ENCODE measurements at regions not wholly inside any gene's neighbourhood (a gene's known extent, or its start where the extent isn't known, plus 50 kb on each side); places are given as distances from the start of the nearest gene placed in this dataset.
"Not testable (repeated sequence)": the region's sequence is repeated elsewhere in the genome, so short reads cannot be mapped to it uniquely, and the experiment has no call there.

GRCh38 chrX:1102786-1103185 lies 109.7 kb downstream of the CRLF2 start:
- no peak for DNase-seq

GRCh38 chrX:1102221-1102620 lies 110.2 kb downstream of the CRLF2 start:
- DNase-seq, result not testable (repeated sequence)

DNA sequence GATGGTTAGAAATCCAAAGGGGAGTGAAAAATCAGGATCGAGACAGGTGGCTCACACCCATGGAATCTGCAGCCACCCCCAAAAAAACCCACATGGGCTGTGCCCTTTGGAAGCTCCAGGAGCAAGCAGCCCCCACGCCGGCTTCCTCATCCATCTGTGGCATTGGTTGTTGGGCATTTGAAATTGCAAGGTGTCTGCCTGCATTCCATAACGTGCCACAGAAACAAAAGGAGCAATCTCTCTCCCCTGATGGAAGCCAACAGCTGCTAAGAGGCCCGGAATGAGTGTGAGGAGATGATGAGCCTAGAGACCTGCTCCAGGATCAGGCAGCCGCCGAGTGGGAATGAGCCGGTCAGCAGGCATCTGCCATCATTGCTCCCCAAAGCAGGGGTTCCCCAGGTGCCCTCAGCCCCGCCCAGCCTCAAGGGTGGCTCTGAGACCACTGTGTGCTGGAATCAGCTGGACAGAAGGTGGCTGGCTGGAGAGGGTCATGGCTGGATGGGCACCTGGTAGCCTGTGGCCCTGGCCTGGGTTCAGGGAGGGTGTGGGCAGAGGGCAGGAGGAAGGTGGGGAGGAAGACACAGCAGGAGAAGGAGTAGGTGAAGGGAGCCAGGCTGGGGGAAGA lies 113.2 kb downstream of the CRLF2 start:
- no peak for DNase-seq

DNA sequence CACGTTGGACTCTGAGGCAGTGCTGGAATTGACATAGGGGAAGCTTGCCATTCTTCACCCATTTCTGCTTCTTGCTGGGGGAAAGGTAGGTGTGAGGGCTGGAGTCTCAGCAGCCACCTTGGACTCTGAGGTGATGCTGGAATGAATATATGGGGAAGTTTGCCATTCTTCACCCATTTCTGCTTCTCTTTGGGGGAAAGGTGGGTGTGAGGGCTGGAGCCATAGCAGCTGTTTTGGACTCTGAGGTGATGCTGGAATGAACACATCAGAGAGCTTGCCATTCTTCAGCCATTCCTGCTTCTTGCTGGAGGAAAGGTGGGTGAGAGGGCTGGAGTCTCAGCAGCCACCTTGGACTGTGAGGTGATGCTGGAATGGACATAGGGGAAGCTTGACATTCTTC lies 115.1 kb downstream of the CRLF2 start:
- DNase-seq, result no peak

DNA sequence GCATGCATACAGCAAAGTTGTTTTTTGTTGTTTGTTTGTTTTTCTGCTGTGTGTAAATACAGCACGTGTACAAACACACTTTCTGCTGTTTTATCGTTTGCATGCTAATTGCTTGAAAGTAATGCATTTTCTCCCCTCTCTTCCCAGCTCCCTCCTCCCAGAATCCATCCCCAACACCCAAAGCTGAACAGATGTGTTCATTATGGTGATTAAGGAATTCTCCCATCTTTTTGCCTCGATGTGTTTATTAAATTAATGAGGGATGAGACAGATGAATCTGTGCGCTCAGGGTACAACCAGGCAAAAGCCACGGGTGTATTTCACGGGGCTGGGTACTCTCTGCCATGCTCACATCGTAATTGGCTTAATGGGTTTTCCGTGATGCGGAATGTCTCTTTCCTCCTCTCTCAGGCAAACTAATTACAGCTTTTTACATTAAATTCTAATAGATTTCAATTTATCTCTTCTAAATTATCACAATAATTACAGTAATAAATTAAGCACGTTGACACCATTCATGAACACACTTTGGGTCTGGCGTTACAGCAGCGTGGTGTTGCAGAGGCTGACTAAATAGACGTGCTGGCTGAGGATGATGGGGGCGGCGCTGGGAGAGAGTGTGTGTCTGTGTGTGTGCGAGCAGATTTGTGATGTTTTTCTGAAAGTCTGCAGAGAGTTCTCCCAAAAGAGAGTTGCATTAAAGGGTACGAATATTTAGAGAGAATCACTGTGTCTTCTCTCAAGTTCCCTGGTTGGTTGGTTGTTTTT lies 117.7 kb downstream of the CRLF2 start:
- no peak for DNase-seq

GRCh38 chrX:1093586-1094421 lies 118.6 kb downstream of the CRLF2 start:
- no peak for DNase-seq

DNA sequence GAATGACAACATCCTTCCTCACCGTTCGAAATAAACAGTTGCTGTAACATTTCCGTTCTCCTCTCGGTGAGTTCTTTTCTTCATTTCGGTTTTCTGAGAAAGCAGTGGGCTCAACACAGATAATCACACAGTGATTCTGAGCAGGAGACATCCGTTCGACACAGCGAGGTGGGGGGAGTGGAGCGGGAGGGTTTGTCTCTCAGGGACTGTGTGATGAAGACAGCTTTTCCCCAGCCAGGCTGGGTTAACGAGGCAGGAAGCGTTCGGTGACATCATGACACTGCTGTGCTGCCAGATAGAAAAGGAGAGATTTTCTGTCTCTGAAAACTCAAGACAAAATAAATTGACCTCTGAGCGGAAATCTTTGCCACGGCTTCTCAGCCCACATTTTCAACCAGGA lies 119.3 kb downstream of the CRLF2 start:
- no peak for DNase-seq

DNA sequence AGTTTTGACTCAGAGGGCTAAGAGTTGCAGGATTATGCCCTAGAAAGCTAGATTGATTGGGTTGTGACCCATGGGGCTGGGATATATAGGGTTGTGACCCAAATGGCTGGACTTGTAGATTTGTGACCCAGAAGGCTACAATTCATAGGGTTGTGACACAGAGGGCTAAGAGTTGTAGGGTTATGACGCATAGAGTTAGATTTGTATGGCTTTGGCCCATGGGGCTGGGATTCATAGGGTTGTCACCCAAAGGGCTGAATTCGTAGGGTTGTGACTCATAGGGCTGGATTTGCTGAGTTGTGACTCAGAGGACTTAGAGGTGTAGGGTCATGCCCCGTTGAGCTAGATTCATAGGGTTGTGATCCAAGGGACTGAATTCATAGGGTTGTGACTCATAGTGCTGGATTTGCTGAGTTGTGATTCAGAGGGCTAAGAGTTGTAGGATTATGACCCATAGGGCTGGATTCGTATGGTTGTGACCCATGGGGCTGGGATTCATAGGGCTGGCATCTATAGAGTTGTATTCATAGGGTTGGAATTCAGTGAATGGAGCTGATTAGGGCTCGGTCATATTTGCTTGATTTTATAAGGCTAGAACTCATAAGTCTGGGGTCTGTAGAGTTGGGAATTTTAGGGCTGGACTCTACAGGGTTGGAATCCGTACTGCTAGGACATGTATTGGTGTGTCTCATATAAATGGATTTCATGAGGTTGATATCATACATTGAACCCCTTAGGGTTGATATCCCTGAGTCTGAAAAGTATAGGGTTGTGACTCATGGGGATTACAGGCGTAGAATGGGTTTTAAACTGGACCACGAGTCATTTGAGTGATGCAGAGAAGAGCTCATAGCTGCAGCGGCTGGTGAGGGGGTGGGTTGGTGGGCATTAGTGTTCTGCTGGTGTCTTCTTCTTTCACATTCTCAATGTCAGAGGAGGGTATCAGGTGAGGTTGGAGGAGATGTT lies 125.7 kb downstream of the CRLF2 start:
- DNase-seq, result no peak

- not testable (repeated sequence) for DNase-seq
These were observed 126.6 kb downstream of the CRLF2 start for GRCh38 chrX:1085871-1086270.

DNA sequence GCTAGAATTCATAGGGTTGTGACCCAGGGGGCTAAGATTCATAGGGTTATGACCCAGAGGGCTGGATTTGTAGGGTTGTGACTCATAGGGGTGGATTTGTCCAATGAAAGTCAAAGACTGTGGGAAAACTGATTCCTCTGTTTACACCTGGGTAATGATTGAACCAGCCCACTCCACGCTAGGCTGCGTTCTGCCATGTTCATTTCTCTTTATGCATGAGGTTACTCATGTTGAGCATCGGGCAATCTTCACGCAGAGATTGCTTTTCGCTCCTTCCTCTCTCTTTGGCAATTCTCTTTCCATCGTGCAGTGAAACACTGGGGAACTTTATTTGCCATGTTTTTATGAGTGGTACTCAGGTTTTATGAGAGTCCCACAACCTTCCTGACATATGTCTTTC lies 127.8 kb downstream of the CRLF2 start:
- no peak for DNase-seq

DNA sequence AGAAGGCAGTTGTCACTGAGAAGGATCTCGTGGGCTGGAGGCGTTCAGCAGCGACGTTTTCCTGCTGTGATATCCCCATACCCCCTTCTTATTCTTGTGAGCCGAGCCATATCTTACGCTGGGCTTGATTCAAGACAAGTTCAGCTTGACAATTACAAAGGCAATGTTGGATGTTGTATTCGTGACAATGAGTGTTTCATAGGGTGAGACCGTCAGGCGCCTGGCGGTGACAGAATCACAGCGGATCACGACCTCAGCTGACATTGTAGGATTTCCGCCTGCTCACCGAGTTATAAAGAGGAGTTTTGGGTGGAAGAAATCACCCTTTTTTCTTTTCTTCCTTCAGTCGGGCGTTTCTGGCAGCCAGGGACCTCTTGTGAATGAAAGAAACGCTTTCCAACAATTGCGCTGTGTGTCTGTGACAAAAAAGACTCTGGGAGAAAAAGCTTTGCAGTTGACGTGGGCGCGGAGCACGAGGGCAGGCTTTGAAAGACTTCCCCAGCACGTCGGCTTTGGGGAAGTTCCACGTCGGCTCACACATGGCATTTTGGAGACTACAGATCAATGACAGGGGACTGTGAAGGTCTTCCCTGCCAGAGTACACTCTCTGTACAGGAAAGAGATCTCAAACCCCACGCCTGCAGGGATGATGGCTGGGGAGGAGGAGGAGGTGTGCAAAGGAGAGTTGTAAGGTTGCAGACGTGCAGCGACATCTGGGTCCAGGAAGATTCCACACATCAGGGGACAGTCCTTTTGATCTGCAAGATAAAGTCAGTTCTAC lies 135.4 kb downstream of the CRLF2 start:
- no peak for DNase-seq

- DNase-seq, result no peak
These were observed 136.7 kb downstream of the CRLF2 start for GRCh38 chrX:1075741-1076140.

GRCh38 chrX:1075156-1075555 lies 137.3 kb downstream of the CRLF2 start:
- DNase-seq, result no peak

DNA sequence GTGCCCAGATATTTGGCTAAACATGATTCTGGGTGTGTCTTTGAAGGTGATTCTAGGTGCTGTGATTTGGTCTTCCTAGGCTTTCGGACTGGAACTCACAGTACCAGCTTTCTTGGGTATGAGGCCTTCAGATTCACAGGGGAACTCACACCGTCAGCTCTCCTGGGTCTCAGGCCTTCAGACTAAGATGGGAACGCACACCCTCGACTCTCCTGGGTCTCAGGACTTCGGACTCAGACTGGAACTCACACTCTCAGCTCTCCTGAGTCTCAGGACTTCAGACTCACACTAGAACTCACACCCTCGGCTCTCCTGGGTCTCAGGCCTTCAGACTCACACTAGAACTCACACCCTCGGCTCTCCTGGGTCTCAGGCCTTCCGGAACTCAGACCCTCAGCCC lies 137.7 kb downstream of the CRLF2 start:
- DNase-seq, result no peak

DNA sequence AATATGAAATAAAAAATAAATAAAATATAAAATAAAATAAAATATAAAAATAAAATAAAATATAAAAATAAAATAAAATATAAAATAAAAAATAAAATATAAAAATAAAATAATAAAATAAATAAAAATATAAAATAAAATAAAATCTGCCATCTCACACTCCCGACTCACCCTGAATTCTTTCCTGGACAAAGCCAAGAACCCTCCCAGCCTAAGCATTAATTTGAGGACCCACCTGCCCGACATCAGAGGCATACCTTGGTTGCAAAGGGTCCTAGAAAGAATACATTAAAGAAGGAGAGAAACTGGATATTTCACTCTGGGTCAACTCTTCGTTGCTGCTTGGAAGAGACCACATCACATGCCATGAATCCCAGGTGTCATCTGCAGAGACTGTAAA lies 138.3 kb downstream of the CRLF2 start:
- no peak for DNase-seq

DNA sequence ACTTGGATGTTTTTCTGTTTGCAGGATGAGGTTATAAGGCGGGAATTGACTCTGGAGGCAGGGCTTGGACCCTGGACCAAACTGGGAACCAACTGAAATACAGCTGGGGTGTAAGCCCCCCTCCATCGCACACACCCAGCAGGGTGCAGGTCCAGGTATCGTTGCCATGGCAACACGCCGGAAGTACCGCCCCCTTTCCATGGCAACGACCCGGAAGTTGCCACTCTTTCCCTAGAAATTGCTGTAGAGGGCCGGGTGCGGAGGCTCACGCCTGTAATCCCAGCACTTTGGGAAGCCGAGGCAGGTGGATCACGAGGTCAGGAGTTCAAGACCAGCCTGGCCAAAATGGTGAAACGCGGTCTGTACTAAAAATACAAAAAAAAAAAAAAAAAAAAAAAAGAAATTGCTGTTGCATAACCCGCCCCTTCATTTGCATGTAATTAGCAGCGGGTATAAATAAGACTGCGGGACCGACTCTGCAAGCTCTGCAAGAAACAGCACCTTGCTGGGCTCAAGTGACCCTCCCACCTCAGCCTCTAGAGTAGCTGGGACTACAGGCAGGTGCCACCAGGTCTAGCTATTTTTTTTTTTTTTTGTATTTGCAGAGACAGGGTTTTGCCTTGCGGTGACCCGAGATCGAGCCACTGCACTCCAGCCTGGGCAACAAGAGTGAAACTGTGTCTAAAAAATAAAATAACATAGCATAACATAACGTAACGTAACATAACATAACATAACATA lies 139.6 kb downstream of the CRLF2 start:
- DNase-seq, result no peak

- no peak for DNase-seq
These were observed 141.1 kb downstream of the CRLF2 start for GRCh38 chrX:1071351-1071750.

DNA sequence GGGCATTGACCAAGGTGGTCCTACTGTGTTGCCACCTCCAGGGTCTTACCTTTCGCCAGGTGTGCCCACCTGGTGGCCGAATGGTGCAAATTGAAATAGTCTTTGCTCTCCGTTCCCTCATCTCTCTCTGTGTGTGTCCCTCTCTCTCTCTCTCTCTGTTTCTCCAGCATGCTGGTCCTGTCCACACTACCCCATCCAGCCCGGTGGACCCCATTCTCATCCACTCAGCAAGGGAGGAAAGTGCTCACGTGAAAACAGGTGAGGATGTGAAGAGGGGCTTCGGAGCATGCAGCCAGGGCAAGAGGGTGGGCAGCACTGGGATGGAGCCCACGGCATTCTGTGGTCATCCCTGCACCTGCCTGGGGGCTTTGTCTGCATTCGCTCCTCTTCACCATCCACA lies 150.1 kb downstream of the CRLF2 start:
- no peak for DNase-seq

DNA sequence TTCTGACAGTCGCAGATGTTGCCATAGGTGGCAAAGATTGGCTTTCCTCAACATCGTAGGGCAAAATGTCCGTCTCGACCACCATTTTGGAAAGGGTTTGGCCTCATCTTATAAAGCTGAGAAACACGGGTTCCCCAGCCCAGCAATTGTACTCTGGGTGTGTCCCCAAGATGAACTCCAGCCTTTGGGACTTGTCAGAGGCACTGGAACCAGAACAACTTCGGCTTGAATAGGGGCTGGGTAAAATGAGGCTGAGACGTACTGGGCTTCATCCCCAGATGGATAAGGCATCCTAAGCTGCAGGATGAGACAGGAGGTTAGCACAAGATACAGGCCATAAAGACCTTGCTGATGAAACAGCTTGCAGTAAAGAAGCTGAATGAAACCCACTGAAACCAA lies 151.9 kb downstream of the CRLF2 start:
- no peak for DNase-seq

DNA sequence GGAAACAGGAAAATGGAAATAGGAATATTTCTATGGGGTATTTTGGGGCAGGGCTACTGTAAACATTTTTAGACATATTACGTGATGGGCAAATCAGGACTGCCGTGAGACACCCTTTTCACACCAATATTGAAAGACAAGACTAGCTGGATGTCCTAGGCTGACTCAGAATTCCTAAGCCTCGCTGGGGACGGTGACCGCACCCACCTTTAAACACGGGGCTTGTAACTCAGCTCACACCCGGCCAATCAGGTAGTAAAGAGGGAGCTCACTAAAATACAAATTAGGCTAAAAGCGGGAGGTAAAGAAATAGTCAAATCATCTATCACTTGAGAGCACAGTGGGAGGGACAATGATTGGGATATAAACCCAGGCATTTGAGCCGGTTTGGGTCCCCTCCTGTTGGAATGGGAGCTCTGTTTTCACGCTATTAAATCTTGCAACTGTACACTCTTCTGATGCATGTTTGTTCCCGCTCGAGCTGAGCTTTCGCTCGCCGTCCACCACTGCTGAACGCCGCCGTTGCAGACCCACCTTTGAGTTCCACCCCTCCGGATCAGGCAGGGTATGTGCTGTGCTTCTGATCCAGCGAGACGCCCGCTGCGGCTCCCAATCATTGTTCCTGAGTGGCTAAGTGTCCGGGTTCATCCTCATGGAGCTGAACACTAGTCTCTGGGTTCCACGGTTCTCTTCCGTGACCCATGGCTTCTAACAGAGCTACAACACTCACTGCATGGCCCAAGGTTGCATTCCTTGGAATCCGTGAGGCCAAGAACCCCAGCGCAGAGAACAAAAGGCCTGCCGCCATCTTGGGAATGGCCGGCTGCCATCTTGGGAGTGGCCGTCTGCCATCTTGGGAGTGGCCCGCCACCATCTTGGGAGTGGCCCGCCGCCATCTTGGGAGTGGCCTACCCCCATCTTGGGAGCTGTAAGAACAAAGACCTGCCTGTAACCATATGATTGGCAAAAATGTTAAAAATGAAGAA lies 152.6 kb downstream of the CRLF2 start:
- no peak for DNase-seq

Measured in COR-L47 (cell line).